ENCODE measurements at regions not wholly inside any gene's neighbourhood (a gene's known extent, or its start where the extent isn't known, plus 50 kb on each side); places are given as distances from the start of the nearest gene placed in this dataset.

- TF ChIP-seq, protein P1, sequence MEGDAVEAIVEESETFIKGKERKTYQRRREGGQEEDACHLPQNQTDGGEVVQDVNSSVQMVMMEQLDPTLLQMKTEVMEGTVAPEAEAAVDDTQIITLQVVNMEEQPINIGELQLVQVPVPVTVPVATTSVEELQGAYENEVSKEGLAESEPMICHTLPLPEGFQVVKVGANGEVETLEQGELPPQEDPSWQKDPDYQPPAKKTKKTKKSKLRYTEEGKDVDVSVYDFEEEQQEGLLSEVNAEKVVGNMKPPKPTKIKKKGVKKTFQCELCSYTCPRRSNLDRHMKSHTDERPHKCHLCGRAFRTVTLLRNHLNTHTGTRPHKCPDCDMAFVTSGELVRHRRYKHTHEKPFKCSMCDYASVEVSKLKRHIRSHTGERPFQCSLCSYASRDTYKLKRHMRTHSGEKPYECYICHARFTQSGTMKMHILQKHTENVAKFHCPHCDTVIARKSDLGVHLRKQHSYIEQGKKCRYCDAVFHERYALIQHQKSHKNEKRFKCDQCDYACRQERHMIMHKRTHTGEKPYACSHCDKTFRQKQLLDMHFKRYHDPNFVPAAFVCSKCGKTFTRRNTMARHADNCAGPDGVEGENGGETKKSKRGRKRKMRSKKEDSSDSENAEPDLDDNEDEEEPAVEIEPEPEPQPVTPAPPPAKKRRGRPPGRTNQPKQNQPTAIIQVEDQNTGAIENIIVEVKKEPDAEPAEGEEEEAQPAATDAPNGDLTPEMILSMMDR (IDR thresholded peaks at IDR 0.05): no peak
- TF ChIP-seq POLR2A (IDR thresholded peaks at IDR 0.05): no peak
Measured at GRCh38 chr2:54373855-54374254, 82.3 kb upstream of the SPTBN1 start.
